ENCODE measurements at regions not wholly inside any gene's neighbourhood (a gene's known extent, or its start where the extent isn't known, plus 50 kb on each side); places are given as distances from the start of the nearest gene placed in this dataset.

DNA sequence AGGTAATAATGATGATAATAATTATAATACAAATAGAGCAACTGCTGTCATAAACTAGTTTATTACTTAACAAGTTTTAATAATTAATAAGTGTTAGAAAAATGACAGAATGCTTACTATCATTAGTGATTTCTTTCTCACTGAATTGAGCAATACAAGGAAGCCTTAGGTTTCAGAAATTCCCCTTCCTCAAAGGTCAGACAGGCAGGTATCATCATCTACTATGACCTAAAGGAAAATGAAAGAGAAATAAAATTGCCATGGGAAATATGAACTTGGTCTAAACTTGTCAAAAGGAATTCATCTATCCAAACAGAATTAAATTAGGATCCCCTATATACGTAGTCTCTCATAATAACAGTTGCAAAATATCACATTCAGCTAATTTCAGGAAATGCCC, 56.3 kb upstream of the SLC7A11 start:
- TF ChIP-seq, protein P1, sequence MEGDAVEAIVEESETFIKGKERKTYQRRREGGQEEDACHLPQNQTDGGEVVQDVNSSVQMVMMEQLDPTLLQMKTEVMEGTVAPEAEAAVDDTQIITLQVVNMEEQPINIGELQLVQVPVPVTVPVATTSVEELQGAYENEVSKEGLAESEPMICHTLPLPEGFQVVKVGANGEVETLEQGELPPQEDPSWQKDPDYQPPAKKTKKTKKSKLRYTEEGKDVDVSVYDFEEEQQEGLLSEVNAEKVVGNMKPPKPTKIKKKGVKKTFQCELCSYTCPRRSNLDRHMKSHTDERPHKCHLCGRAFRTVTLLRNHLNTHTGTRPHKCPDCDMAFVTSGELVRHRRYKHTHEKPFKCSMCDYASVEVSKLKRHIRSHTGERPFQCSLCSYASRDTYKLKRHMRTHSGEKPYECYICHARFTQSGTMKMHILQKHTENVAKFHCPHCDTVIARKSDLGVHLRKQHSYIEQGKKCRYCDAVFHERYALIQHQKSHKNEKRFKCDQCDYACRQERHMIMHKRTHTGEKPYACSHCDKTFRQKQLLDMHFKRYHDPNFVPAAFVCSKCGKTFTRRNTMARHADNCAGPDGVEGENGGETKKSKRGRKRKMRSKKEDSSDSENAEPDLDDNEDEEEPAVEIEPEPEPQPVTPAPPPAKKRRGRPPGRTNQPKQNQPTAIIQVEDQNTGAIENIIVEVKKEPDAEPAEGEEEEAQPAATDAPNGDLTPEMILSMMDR (optimal IDR thresholded peaks at IDR 0.05 in 1 of 3, IDR thresholded peaks at IDR 0.05 in 1 of 3, conservative IDR thresholded peaks at IDR 0.05 in 1 of 3; ENCODE audit: extremely low read depth in 1 of 3, insufficient read depth in 2 of 3, low read length in 3 of 3), result no peak
- TF ChIP-seq EZH2 (IDR thresholded peaks at IDR 0.05; ENCODE audit: low read length), result no peak
